ENCODE measurements at regions not wholly inside any gene's neighbourhood (a gene's known extent, or its start where the extent isn't known, plus 50 kb on each side); places are given as distances from the start of the nearest gene placed in this dataset.

GRCh38 chr20:50333812-50334211, 143.2 kb downstream of the CEBPB start:
- TF ChIP-seq CTCF (IDR thresholded peaks at IDR 0.05; ENCODE audit: borderline replicate concordance, extremely low read depth, low read length, poor library complexity, severe bottlenecking) (no peak), EZH2 (IDR thresholded peaks at IDR 0.05; ENCODE audit: borderline replicate concordance, low read depth, low read length, severe bottlenecking) (no peak)

All from DND-41 (cell line).